Esophagus squamous epithelium (tissue), 5 donors: ENCODE measurements at regions not wholly inside any gene's neighbourhood (a gene's known extent, or its start where the extent isn't known, plus 50 kb on each side); places are given as distances from the start of the nearest gene placed in this dataset.

Source experiments
- DNase-seq: peaks from one replicate; lab custom pipeline; 2025; lab: John Stamatoyannopoulos, UW
- H3K27ac ChIP-seq, 4 donors: fragments of 200-600 bp; sonication (generic); one replicate each; pipeline ENCODE4 v1.5.1; 2016 to 2019; ENCODE audit warnings: mild to moderate bottlenecking in 1 of 4
- H3K27me3 ChIP-seq, 4 donors: fragments of 200-600 bp; sonication (generic); 1 replicate in 3 of 4; 2 replicates in 1 of 4; pipeline versions ENCODE4 v1.5.1 to v1.6.0; 2017 to 2021; ENCODE audit warnings: antibody characterized with exemption in 1 of 4
- H3K36me3 ChIP-seq, 3 donors: fragments of 200-600 bp; sonication (generic); one replicate each; pipeline ENCODE4 v1.5.1; 2016 to 2019
- H3K4me1 ChIP-seq, 3 donors: fragments of 200-600 bp; sonication (generic); one replicate each; pipeline ENCODE4 v1.5.1; 2017 to 2019
- H3K4me3 ChIP-seq, 4 donors: fragments of 200-600 bp; sonication (generic); 1 replicate in 3 of 4; 2 replicates in 1 of 4; pipeline ENCODE4 v1.5.1; 2016 to 2019; ENCODE audit warnings: mild to moderate bottlenecking in 2 of 4, moderate library complexity in 1 of 4
- H3K9me3 ChIP-seq, 3 donors: fragments of 200-600 bp; sonication (generic); one replicate each; pipeline ENCODE4 v1.5.1; 2016 to 2019
- CTCF ChIP-seq, 6 experiments: fragments of 450-650 bp in 4 of 6; fragments of 200-600 bp in 2 of 6; sonication (generic) in 2 of 6; IDR thresholded peaks; one replicate each; pipeline ENCODE4 v1.5.1; 2016 to 2019; ENCODE audit warnings: antibody characterized with exemption in 6 of 6, mild to moderate bottlenecking in 4 of 6, moderate library complexity in 4 of 6
- POLR2A ChIP-seq, 4 donors: fragments of 450-650 bp; IDR thresholded peaks; one replicate each; pipeline ENCODE4 v1.6.1; 2017; ENCODE audit warnings: antibody characterized with exemption in 4 of 4, mild to moderate bottlenecking in 4 of 4, moderate library complexity in 3 of 4
- WGBS, 2 donors: methylation state at CpG; one replicate each; pipeline ENCODE4 v1.1.5; 2018; 5-methylcytosine and 5-hydroxymethylcytosine counted together
- intact Hi-C: fragments of 100-400 bp; cut with DNase I; formaldehyde crosslinking; loops from one replicate; pipeline ENCODE4 v1.15.0; 2022
- donor health status: DM: yes; HTN: yes; CAD: no.

GRCh38 chr6:21907291-21907690 lies 313.7 kb downstream of the SOX4 start:
- Histone ChIP-seq H3K36me3 (no peaks in the 10 kb centered on the region), H3K4me1 (no peaks in the 10 kb centered on the region), H3K27ac (no peak overlapping the region), H3K27me3 (no peaks in the 10 kb centered on the region), H3K9me3 (no peaks in the 10 kb centered on the region), H3K4me3 (no peak overlapping the region)
- DNase-seq: no peak
- TF ChIP-seq POLR2A (IDR thresholded peaks at IDR 0.05): no peak
- no peak for TF ChIP-seq CTCF (IDR thresholded peaks at IDR 0.05)
- WGBS, 2 donors: 92 to 93% methylated on average over 4 of the region's 4 CpGs
- intact Hi-C loops: no loop called here

- H3K36me3 ChIP-seq: no peaks in the 10 kb centered on the region
- no peaks in the 10 kb centered on the region for H3K9me3 ChIP-seq
- no peak overlapping the region for H3K27ac ChIP-seq
- no peak for TF ChIP-seq POLR2A (IDR thresholded peaks at IDR 0.05)
- no peak for TF ChIP-seq CTCF (IDR thresholded peaks at IDR 0.05)
- no peaks in the 10 kb centered on the region for H3K4me1 ChIP-seq
- no peak overlapping the region for H3K4me3 ChIP-seq
- intact Hi-C loops: no loop called here
- DNase-seq: no peak
- no peaks in the 10 kb centered on the region for H3K27me3 ChIP-seq
- 77 to 81% methylated on average over 5 of the region's 5 CpGs for WGBS, 2 donors
Observed at GRCh38 chr6:21908161-21908848, 314.8 kb downstream of the SOX4 start.

GRCh38 chr6:21909321-21909720 lies 315.8 kb downstream of the SOX4 start:
- TF ChIP-seq CTCF (IDR thresholded peaks at IDR 0.05): no peak
- no peak for TF ChIP-seq POLR2A (IDR thresholded peaks at IDR 0.05)
- WGBS, 2 donors: 61 to 71% methylated on average over 4 of the region's 4 CpGs
- no peaks in the 10 kb centered on the region for H3K27me3 ChIP-seq
- no peaks in the 10 kb centered on the region for H3K9me3 ChIP-seq
- intact Hi-C loops: no loop called here
- H3K36me3 ChIP-seq: no peaks in the 10 kb centered on the region
- no peak overlapping the region for H3K27ac ChIP-seq
- H3K4me1 ChIP-seq: peaks cover 0 to 5% (median 0%) of the 10 kb centered on the region in 3 donors
- DNase-seq: no peak
- H3K4me3 ChIP-seq: no peak overlapping the region

GRCh38 chr6:21911208-21911607 lies 317.7 kb downstream of the SOX4 start:
- no peak overlapping the region for H3K27ac ChIP-seq
- peaks cover 0 to 14% (median 0%) of the 10 kb centered on the region in 3 donors for H3K4me1 ChIP-seq
- WGBS, 2 donors: 67 to 94% methylated on average over 1 of the region's 1 CpG
- no peak for DNase-seq
- TF ChIP-seq POLR2A (IDR thresholded peaks at IDR 0.05): no peak
- TF ChIP-seq CTCF (IDR thresholded peaks at IDR 0.05): no peak
- H3K9me3 ChIP-seq: no peaks in the 10 kb centered on the region
- no peak overlapping the region for H3K4me3 ChIP-seq
- H3K27me3 ChIP-seq: no peaks in the 10 kb centered on the region
- H3K36me3 ChIP-seq: no peaks in the 10 kb centered on the region
- intact Hi-C loops: no loop called here

- no peak for DNase-seq
- Histone ChIP-seq H3K9me3 (no peaks in the 10 kb centered on the region), H3K36me3 (no peaks in the 10 kb centered on the region), H3K4me3 (no peak overlapping the region), H3K27me3 (no peaks in the 10 kb centered on the region), H3K27ac (no peak overlapping the region), H3K4me1 (peaks cover 0 to 14% (median 0%) of the 10 kb centered on the region in 3 donors)
- intact Hi-C loops: no loop called here
- no peak for TF ChIP-seq POLR2A (IDR thresholded peaks at IDR 0.05)
- TF ChIP-seq CTCF (IDR thresholded peaks at IDR 0.05): no peak
- 71 to 73% methylated on average over 5 of the region's 5 CpGs for WGBS, 2 donors
Observed at GRCh38 chr6:21912151-21912832, 318.7 kb downstream of the SOX4 start.
